ENCODE measurements at regions not wholly inside any gene's neighbourhood (a gene's known extent, or its start where the extent isn't known, plus 50 kb on each side); places are given as distances from the start of the nearest gene placed in this dataset.

DNA sequence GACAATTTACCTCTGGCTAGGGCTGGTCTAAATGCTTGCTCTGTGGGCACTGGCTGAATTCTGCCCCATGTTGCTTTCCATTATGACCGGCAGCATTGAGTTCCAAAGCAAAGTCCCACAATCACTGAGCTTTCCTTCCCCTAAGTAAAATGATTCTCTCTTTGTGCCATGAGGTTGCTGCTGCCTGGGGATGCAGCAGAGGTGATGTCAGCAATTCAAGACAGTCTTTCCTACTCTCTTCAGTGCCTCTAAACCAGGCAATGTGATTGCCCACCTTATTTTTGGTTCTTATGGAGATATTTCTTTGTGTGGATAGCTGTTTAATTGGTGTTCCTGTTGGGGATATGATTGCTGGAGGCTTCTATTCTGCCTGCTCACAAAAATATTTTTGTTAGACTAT is 1043.9 kb upstream of the EPHA7 start:
- TF ChIP-seq, protein P1, sequence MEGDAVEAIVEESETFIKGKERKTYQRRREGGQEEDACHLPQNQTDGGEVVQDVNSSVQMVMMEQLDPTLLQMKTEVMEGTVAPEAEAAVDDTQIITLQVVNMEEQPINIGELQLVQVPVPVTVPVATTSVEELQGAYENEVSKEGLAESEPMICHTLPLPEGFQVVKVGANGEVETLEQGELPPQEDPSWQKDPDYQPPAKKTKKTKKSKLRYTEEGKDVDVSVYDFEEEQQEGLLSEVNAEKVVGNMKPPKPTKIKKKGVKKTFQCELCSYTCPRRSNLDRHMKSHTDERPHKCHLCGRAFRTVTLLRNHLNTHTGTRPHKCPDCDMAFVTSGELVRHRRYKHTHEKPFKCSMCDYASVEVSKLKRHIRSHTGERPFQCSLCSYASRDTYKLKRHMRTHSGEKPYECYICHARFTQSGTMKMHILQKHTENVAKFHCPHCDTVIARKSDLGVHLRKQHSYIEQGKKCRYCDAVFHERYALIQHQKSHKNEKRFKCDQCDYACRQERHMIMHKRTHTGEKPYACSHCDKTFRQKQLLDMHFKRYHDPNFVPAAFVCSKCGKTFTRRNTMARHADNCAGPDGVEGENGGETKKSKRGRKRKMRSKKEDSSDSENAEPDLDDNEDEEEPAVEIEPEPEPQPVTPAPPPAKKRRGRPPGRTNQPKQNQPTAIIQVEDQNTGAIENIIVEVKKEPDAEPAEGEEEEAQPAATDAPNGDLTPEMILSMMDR (IDR thresholded peaks at IDR 0.05; ENCODE audit: low read depth, low read length): no peak
- no peaks in the 10 kb centered on the region for H3K27me3 ChIP-seq
- no peaks in the 10 kb centered on the region for H3K36me3 ChIP-seq
- no peak for DNase-seq
- H3K4me3 ChIP-seq (ENCODE audit: low read depth, low read length): no peak overlapping the region
- no peaks in the 10 kb centered on the region for H3K4me1 ChIP-seq
- no peaks in the 10 kb centered on the region; the same call in 1 of the 2 replicates for H3K9me3 ChIP-seq

DNA sequence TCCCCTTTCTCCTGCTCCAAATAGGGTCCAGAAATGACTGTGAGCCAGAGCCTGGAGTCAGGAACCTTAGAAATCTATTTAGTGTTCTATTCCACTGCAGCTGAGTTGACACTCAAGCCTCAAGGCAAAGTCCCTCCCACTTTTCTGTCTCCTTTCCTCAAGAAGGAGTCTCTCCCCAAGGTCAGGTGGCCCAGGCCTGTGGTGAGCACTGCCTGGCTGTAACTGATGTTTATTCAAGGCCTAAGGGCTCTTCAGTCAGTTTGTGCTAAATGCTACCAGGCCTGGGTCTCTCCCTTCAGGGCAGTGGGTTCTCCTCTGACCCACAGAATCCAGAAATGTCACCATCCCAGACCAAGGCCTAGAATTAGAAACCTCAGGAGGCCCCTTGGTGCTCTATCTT is 1042.9 kb upstream of the EPHA7 start:
- TF ChIP-seq, protein P1 (IDR thresholded peaks at IDR 0.05; ENCODE audit: low read depth, low read length): no peak
- DNase-seq: no peak
- H3K4me3 ChIP-seq (ENCODE audit: low read depth, low read length): no peak overlapping the region
- no peaks in the 10 kb centered on the region for H3K27me3 ChIP-seq
- no peaks in the 10 kb centered on the region for H3K4me1 ChIP-seq
- H3K36me3 ChIP-seq: no peaks in the 10 kb centered on the region
- no peaks in the 10 kb centered on the region; the same call in 1 of the 2 replicates for H3K9me3 ChIP-seq

DNA sequence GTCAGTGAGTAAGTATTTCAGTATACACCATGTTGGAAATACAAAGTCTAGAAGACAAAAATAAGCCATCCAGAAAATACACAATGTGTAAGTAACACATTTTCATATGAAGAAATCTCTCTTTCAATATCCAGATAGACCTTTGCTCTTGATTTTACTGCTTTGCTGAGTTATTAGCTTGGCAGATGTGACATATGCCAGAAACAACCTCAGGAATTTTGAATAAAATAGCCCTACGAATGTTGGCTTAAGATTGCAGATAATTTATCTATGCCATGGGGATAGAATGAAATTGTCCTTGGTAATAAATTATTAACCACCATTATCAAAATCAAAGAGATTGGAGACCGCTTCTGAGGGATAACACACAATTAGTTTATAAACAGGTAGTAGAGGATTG is 1036.9 kb upstream of the EPHA7 start:
- Histone ChIP-seq H3K9me3 (no peaks in the 10 kb centered on the region), H3K36me3 (no peaks in the 10 kb centered on the region), H3K4me3 (ENCODE audit: low read depth, low read length) (no peak overlapping the region), H3K4me1 (no peaks in the 10 kb centered on the region), H3K27me3 (no peaks in the 10 kb centered on the region)
- DNase-seq: no peak
- TF ChIP-seq, protein P1 (IDR thresholded peaks at IDR 0.05; ENCODE audit: low read depth, low read length): no peak

DNA sequence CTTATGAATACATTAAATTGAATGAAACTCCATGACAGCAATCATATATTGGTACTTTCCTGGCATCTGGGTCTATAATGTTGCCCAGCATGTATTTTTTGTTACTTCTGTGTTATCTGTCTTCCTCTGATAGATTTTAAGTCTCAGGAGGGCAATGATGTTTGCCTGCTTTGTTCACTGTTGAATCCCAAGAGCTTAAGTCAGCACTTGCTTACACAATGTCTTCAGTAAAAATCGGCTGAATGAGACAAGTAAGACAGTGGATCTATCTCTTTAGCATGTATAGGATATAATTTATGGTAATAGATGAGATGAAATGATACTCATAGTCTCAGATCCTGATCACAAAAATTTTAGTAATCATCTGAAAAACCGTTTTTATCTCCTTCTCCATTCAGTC is 1034.9 kb upstream of the EPHA7 start:
- no peaks in the 10 kb centered on the region for H3K9me3 ChIP-seq
- H3K4me1 ChIP-seq: no peaks in the 10 kb centered on the region
- TF ChIP-seq, protein P1 (IDR thresholded peaks at IDR 0.05; ENCODE audit: low read depth, low read length): no peak
- H3K36me3 ChIP-seq: no peaks in the 10 kb centered on the region
- H3K27me3 ChIP-seq: no peaks in the 10 kb centered on the region
- no peak for DNase-seq
- no peak overlapping the region for H3K4me3 ChIP-seq (ENCODE audit: low read depth, low read length)

DNA sequence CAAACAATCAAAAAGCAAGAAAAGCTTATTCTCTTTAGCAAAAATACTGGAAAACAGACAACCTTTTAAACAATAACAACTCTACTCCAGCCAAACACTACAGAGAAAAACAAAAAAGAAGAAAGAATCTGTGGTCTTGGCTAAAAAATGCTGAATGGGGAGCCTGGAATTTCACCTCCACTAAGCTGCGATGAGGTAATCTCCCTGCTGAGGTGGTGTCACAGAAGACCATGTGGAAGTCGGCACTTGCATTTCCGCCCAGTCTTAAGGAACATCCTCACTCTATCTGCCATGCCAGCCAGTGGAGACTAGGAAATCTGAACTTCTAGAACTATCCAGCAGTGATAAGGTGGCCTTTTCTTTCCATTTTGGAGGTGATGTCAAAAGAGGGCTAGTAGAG is 1026.8 kb upstream of the EPHA7 start:
- Histone ChIP-seq H3K4me1 (no peaks in the 10 kb centered on the region), H3K9me3 (no peaks in the 10 kb centered on the region), H3K27me3 (no peaks in the 10 kb centered on the region), H3K4me3 (ENCODE audit: low read depth, low read length) (no peak overlapping the region), H3K36me3 (no peaks in the 10 kb centered on the region)
- TF ChIP-seq, protein P1 (IDR thresholded peaks at IDR 0.05; ENCODE audit: low read depth, low read length): no peak
- no peak for DNase-seq

DNA sequence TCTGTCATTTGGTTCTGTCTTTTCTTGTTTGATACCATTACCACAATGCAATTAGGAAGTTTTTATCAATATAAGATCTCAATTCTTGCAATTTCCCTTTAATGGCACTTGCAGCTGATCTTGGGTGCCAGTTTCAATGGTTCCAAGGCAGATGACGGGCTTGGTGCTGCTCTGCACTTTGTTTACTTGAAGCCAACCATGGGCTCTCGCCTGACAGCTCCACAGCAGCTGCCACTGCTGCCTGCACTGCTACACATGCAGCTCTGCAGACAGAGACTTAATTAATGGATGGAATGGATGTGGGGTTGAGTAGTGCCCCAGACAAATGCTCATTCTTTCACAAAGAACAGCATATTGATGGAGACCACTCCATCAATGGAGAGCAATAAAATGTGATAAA is 1024.3 kb upstream of the EPHA7 start:
- H3K4me3 ChIP-seq (ENCODE audit: low read depth, low read length): no peak overlapping the region
- no peaks in the 10 kb centered on the region for H3K27me3 ChIP-seq
- DNase-seq: no peak
- H3K36me3 ChIP-seq: no peaks in the 10 kb centered on the region
- no peaks in the 10 kb centered on the region for H3K4me1 ChIP-seq
- TF ChIP-seq, protein P1 (IDR thresholded peaks at IDR 0.05; ENCODE audit: low read depth, low read length): no peak
- no peaks in the 10 kb centered on the region for H3K9me3 ChIP-seq

Data from BE2C (cell line).